KBM-7 (cell line): ENCODE measurements at regions not wholly inside any gene's neighbourhood (a gene's known extent, or its start where the extent isn't known, plus 50 kb on each side); places are given as distances from the start of the nearest gene placed in this dataset.
"Not testable (repeated sequence)": the region's sequence is repeated elsewhere in the genome, so short reads cannot be mapped to it uniquely, and the experiment has no call there.

Experiments used
- DNase-seq: peaks from one replicate; pipeline ENCODE4 v3.0.0-alpha.2; 2015
- in situ Hi-C: fragments of 300-500 bp; cut with MboI; formaldehyde crosslinking; loops from 2 replicates; pipeline ENCODE4 v1.14.3; 2020; ENCODE audit warnings: low sequenced_read_pairs, low pct_unique_long_range_greater_than_20kb, mixed read lengths

DNA sequence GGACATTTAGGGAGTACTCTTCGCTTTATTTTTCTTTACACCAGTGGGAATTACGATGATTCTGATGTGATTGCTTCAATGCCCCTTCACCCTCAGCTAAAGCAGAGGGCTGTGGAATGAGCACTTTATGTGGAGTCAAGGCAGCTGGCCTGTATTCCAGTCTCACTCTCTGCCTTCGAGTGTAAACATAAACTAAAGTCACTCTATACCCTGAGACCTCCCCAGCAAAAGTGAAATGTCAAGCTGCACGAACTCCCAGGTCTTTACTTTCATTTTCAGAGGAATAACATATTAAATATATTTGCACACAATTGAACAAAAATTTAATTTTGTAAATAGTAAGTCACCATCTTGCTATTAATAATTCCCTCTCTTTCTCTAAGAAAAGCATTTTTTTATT, 557.1 kb downstream of the DACH1 start:
- no peak for DNase-seq
- in situ Hi-C loops = no loop called here

DNA sequence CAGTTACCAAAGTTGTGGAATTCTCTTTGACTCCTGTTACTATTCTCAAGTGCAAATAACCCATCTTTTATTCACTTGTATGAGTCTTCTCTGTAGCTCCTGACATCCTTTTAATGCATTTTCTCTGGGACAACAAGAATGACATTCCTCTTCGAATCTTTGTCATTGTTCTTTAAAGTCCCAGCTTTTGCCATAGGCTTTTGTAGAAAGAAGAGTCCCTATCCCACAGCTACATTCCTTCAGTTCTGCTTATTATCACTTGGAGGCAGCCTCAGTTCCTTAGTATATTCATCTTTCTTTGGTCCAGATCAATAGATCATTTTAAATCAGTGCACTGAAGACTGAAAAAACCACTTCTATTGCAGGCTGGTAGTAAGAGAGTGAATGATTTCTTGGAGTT, 560.2 kb downstream of the DACH1 start:
- in situ Hi-C loops = no loop called here
- DNase-seq = no peak

DNA sequence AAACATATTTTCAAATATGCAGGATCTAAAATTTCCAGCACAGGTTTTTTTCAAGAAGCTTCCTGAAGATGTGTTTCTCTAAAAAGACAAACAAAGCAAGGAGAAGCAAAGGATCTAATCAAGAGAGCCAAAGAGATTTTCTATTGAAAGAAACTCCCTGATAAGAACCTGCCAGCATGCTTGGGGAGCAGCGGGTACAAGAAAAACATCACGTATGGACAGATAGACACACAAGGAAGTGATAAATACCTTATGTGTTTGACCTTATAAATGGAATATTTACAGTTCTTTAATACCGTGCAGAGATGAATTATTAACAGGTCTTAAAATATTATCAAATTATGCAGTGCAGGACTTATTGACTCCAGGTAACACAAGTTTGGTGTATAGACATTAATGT, 562.1 kb downstream of the DACH1 start:
- in situ Hi-C loops = no loop called here
- DNase-seq = no peak

DNA sequence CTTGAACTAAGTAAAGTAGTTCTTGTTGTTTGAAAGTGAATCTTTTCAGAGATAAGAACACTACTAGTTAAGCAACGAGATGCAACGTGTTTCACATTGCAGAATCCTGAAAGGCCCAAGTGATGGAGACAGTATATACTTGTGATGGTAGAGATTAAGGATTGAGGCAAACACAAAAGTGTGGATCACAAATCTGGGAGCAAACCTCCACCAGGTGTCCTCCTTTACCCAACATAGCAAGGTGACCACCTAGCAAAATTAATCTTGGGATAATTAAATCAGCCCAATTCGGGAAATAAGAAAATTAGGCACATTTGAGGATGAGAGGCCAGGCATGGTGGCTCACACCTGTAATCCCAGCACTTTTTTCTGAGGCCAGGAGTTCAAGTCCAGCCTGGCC, 563.9 kb downstream of the DACH1 start:
- in situ Hi-C loops = no loop called here
- no peak for DNase-seq

DNA sequence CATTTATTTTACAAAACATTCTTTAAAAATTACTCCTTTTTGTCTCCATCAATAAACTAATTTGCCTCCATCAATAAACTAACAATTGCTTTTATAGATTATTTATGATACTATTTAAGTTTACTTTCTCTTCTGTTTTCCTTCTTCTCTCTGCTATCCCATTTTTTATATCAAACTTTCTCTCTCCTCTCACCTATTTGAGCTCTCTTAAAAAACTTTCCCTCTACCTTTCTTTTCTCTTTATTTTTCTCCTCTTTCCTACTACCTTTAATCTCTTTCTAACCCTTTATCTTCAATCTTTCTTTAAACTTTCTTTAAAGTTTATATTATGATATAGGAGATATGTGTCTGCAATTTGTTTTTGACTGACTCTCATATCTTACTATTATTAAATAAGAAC, 566.4 kb downstream of the DACH1 start:
- DNase-seq = no peak
- in situ Hi-C loops = no loop called here

DNA sequence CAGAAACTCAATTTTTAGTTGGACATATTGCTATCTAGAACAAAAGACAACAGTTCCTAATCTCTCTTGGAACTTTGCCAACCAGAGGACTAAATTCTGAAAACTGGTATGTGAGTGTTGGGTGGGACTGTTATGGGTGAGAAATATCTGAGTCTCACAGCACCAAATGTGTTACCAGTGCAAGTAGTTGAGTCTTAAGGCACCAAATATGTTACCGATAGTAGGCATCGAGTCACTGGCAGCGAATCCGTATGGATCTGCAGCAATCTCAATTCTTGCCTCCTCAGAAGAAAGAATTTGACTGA, 575.2 kb downstream of the DACH1 start:
- no peak for DNase-seq
- in situ Hi-C loops = no loop called here

DNA sequence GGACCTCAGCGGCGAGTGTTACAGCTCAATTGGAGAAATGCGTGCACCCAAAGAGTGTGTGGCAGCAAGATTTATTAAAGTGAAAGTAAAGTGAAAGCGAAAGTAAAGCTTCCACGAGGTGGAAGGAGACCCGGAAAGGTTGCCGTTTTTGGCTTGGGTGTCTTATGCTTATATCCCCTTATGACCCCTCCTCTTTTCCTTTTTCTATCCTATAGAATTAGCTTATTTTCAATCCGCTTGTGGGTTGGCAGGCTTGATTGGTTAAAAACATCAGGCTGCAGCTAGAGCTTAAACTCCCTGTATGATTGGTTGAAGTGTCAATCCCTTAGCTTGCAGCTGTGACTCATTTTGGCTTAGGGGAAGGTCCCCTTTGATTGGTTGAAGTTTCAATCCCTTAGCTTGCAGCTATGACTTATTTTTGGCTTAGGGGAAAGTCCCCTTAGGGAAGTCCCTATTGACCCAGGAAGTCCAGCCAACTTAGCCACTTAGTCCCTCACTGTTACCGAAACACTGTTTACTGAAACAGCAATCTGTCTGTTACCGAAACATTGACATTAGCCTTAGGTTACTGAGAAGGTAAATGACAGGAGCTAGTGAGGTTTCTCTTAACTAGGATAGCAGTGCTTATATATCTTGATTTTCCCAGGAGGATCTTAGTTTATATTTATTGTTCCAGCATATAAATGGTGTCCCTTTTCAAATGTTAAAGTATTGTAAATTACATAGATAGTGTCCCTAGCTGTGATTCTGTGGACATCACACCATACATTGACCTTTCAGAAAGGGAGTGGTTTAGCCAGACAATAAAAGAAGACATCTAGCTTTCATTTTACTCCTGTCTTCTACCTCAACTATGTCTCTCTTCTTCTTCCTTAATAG, 575.8 kb downstream of the DACH1 start:
- in situ Hi-C loops = no loop called here
- peak; percentile 62 for DNase-seq

DNA sequence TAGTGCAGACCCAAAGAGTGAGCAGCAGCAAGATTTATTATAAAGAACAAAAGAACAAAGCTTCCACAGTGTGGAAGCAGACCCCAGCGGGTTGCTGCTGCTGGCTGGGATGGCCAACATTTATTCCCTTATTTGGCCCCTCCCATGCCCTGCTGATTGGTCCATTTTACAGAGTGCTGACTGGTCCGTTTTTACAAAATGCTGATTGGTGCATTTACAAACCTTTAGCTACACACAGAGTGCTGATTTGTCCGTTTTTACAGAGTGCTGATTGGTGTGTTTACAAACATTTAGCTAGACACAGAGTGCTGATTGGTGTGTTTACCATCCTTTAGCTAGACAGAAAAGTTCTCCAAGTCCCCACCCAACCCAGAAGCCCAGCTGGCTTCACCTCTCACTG, 577.0 kb downstream of the DACH1 start:
- DNase-seq, in situ Hi-C loops: not testable (repeated sequence)

DNA sequence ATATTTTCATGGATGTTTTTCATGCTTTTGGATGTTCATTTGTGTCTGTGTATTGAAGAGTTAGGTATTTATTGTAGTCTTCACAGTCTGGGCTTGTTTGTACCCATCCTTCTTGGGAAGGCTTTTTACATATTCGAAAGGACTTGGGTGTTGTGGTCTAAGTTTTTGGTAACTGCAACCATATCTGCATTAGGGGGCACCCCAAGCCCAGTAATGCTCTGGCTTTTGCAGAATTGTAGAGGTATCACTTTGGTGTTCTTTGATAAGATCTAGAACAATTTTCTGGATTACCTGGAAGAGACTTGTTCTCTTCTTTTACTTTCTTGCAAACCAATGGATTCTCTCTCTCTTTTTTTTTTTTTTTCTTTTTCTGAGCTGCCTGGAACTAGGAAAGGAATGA, 581.3 kb downstream of the DACH1 start:
- in situ Hi-C loops = no loop called here
- no peak for DNase-seq

DNA sequence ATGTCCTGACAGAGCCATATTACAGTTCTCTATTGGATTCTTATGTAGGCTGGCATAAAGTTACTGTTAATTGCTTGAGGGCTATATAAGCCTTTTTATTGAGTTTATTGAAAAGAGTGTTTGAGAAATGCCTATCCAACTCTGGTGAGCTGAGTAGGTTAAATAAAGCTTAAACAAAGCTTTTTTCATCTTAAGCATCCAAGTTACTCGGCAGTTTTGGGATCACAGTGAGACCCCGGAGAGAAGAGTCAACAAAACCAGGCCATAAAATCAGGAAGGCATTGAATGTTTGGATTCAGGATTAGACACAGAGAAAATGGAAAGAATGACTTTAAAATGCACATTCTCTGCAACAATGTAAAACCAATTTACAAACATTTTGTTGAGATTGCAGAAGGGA, 588.5 kb downstream of the DACH1 start:
- in situ Hi-C loops = no loop called here
- DNase-seq = no peak

DNA sequence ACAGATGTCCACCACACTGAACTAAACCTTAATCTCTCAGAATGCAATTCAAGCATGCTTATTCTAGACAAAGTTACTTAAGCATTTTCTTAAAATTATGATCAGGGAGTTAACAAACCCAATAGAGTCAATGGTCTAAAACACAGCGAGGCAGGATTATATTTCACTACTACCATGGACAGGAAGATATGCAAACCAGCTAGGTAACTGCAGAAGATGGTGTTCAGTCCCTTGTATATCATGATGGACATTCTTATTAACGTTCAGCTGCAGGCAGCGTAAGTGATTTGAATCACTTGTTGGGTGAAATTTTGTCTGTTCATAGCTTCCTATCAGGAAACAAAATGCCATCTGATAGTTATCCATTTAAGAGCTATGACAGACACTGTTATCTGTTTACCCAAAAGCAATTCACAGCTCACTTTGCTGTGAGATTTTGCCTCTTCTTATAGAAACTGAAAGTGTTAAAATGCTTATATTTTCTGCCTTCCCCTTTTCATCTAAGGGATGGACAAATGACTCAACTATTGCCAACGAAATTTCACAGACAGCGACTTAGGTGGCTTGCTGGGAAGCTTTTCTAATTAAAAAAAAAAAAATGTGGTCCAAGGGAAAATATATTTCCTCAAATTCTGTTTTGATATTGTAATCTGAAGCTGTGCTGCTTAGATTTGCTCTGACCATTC, 591.9 kb downstream of the DACH1 start:
- in situ Hi-C loops = no loop called here
- no peak for DNase-seq

DNA sequence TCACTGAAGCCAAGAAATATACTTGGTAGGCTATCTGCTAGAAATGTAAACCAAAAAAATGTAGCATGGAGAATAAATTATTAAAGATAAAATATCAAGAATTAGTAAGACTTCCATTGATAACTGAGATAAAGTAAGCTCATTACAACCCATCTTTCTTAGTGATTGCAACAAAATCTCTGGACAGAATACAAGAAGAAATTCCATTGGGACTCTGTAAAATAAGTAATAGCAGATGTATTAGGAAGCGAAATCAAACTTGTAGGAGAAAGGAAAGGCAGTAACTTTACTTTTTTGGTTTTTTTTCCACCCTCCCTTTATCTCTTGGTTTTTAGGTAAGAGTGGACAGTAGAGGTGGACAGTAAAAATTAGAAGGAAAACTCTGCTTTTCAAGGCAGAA, 605.7 kb downstream of the DACH1 start:
- DNase-seq = no peak
- in situ Hi-C loops = no loop called here

DNA sequence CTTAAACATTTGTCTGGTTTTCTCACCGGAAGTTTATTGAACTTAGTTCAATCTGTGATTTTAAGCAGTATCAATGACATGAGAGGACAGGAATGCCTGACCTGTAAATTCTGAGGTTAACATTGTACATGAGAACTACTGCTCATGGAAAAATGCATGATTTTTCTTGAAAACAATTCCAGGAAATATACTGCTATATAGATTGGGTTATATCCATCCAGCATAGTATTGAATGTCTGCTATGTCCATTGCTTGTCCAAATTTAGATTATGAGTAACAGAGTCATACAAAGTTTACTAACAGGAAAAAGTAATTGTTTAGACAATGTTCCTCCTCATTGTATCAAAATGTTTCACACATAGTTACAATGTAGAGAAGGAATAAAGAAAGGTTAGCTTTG, 606.8 kb downstream of the DACH1 start:
- in situ Hi-C loops = no loop called here
- no peak for DNase-seq

DNA sequence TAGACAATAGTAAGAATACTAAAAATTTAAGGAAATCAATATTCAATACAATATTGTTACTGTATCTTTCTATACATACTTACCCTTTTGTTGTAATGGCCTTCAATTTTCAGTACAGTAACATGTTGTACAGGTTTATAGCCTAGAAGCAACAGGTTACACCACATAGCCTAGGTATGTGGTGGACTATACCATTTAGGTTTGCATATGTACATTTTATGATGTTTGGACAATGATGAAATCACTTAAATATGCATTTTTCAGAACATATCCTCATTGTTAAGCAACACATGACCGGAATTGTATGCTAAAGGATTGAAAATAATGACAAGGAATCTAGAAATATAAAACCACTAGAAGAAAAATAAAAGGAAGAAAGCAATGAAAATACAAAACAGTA, 611.4 kb downstream of the DACH1 start:
- in situ Hi-C loops = no loop called here
- DNase-seq = no peak

DNA sequence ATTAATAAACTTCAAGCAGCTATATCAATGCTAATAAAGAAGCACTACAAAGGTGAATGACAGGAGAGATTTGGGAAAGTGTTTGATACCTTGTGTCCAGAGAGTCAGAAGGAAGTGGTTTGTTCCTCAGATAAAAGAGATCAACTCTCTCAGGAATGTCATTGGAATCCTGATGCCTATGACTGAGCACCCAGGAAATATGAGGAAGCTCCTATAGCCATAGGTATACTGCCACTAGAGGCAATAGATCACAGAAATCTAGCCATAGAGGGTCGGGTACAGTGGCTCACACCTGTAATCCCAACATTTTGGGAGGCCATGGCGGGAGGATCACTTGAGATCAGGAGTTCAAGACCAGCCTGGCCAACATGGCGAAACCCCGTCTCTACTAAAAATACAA, 612.6 kb downstream of the DACH1 start:
- no peak for DNase-seq
- in situ Hi-C loops = no loop called here

DNA sequence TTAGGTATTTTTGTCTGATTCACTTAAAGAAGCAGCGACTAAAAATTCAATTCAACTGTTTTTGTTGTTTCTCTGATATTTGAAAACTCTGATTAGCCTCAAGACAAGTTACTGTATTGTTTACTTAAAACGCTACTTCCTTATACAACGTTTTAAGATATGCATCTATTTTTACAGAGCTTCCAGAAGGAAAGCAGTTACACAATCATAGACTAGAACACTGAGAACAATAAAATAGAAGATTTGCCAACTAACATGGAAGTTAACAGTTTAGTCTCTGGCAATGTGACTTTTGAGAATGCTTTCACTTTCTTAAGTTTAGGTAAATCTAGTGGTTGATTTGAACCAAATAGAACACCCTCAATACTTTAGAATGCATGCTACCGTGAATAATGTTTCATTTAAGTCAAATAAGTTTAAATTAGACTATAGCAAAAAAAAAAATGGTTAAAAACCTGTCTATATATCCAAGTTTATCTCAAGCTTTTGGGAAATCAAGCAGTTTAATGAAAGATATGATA, 614.8 kb downstream of the DACH1 start:
- in situ Hi-C loops = no loop called here

DNA sequence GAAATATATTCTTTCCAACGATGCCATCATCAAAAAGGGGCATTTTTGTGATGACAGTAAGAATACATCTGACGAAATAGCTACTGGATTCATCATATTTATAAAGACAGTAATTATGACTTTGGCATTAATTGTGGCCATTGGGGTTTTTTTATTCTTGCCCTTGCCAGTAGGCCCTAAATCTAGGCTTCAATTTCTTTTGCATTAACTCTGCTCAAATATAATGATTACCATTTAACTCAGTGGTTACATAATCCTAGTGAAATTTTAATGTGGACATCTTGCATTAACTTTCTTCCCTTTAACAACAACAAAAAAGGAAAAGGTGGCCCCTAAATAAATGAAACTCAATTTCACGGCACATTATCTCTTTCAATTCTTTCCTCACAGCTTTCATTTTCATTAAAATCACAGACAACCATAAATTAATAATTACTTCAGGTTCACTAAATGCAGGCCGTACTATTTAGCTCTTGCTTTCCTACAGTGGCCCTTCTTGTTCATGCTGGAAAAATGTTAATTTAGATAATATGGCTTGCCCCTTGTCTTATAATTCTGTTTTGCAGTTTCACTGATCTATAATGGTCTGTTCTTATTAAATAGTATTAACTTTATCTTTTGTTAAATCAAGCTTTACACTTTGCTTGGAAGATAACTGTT, 615.6 kb downstream of the DACH1 start:
- no peak for DNase-seq
- in situ Hi-C loops = no loop called here

More for the DNA sequence above, 614.8 kb downstream of the DACH1 start:
- peak; percentile 1 for DNase-seq

DNA sequence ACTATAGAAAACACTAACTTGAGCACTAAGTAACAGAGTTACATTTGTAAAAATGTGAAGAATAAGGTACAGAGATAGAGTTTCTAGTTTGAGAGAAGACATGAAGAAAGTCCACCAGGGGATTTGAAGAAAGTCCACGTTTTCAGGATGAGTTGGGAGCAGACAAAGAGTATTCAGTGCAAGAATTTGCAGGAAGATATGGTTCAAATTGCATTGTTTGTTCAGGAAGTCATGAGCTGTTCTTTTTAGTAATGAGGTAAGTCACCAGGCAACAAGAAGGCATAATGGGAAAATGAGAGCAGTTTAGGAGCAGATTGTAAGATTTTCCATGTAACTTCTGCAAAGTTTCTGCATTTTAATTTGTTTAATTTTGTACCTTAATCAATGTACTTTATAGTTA, 618.0 kb downstream of the DACH1 start:
- in situ Hi-C loops = no loop called here
- no peak for DNase-seq

DNA sequence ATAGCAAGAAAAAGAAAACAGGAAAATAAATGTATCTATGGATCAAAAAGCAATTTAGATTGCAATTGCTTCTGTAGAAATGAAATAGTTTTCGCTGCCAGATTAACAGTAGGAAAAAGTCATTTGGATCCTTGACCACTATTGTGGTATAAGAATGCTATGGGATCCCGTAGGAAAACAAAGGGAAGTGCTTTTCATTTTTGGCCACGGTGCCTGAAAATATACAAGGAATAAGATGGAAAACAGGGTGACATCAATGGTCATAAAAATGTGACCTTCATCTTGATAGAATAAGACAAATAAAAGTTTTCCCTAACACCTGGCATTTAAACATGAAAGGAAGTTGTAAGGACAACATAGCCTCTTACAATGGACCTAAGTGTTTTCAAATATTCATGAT, 622.8 kb downstream of the DACH1 start:
- DNase-seq = no peak
- in situ Hi-C loops = no loop called here

DNA sequence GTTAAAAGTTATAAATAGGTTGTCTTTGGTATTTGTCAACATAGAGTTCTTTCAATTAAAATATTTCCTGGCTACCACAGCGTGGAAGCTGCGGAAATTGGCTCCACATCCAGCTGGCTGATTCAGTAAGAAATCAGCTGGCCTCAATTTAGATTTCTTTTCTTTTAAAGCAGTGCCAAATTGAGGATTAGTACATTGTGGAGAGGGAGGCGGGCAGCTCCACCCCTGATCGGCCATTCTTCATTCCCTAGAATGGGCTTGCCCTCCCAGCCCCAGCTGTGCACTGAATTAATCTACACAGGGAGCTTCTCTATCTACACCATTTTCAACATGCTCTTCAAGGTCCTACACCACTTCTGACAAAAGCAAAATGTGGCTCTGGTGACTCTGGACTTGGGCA, 624.8 kb downstream of the DACH1 start:
- in situ Hi-C loops = no loop called here
- no peak for DNase-seq
